ENCODE measurements at regions not wholly inside any gene's neighbourhood (a gene's known extent, or its start where the extent isn't known, plus 50 kb on each side); places are given as distances from the start of the nearest gene placed in this dataset.
A peak's percentile ranks its signal among the peaks of the same experiment; 100 is the strongest.

DNA sequence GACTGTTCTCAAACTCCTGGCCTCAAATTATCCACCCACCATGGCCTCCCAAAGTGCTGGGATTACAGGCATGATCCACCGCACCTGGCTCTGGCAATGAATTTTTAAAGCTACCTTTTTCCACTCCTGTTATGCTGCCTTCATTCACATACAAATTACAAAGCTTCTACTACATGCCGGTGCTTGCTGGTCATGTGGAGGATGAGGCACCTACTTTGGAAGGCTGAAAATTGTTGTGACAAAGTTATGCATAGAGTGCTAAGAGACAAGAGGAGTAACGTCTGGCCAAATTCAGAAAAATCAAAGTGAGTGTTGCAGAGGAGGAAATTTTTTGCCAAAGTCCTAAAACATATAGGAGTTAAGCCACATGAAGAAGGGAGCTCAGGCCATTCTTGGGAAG, 191.7 kb upstream of the PPFIA2 start:
- no peak for DNase-seq

DNA sequence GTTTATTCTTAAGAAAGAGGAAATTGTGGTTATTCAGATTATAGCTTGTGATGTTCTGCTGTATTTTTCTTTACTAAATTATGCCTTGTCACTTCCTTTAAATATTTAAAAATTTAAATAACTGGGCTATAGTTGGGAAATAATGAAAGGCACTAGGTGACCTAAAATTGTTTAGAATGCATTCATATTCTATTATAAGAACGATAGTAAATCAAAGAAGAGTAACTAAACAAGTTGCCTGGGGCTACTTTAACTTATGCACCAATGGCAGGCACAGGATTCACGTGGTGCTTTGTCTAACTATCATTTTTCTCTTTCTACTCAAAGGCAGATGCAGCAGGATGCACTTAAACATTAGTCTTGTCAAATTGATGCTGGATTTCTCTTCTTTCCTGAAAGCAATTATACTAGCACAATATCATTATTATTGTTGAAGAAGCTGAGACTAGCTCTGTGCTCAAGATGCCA, 190.7 kb upstream of the PPFIA2 start:
- DNase-seq: no peak

- no peak for DNase-seq
Observed at GRCh38 chr12:81949416-81949815, 190.3 kb upstream of the PPFIA2 start.

GRCh38 chr12:81944886-81945285, 185.7 kb upstream of the PPFIA2 start:
- DNase-seq: no peak

- no peak for DNase-seq
Observed at GRCh38 chr12:81942594-81942993, 183.4 kb upstream of the PPFIA2 start.

GRCh38 chr12:81930037-81930436, 170.9 kb upstream of the PPFIA2 start:
- DNase-seq: no peak

GRCh38 chr12:81896771-81897170, 137.6 kb upstream of the PPFIA2 start:
- DNase-seq: no peak

- no peak for DNase-seq
Observed at GRCh38 chr12:81888961-81889360, 129.8 kb upstream of the PPFIA2 start.

DNA sequence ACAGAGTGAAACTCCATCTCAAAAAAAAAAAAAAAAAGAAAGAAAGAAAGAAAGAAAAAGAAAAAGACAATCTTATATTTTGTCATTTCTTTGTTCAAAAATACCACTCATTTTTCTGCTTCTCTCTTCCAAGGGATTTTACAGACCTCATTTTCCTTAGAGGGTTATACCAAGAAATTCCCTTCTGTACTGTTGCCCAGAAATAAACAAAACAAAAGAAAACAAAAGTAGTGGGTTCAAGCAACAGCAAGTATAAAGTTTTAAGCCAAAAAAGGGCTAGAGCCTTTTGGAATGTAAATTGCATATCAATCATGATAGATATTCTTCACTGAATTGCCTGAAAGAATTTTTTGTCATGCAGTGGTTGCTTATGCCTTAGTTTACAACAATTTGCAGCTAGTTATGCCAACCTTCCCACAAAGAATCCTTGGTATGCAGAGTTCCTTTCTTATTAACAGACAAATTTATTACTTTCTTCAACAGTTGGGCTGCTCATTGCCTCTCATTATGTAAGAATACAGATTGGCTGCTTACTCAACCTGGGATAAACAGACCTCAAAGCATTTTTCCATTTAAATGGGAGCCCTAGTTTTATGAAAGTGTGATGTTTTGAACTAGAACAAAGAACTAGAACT, 129.1 kb upstream of the PPFIA2 start:
- no peak for DNase-seq

GRCh38 chr12:81874586-81874985, 115.4 kb upstream of the PPFIA2 start:
- DNase-seq: no peak

GRCh38 chr12:81874166-81874565, 115.0 kb upstream of the PPFIA2 start:
- no peak for DNase-seq

DNA sequence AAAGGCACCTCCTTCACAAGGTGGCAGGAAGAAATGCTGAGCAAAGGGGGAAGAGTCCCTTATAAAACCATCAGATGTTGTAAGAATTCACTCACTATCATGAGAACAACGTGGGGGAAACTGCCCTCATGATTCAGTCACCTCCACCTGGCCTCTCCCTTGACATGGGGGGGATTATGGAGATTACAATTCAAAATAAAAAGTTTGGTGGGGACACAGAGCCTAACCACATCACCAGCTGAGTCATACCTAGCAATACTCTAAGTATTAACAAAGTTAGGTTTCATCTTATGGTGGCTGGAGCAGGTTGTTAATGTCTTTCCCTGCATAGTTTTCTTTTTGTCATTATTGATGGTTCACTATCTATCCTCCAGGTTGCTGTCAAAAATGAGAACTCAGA, 113.2 kb upstream of the PPFIA2 start:
- DNase-seq: no peak

DNA sequence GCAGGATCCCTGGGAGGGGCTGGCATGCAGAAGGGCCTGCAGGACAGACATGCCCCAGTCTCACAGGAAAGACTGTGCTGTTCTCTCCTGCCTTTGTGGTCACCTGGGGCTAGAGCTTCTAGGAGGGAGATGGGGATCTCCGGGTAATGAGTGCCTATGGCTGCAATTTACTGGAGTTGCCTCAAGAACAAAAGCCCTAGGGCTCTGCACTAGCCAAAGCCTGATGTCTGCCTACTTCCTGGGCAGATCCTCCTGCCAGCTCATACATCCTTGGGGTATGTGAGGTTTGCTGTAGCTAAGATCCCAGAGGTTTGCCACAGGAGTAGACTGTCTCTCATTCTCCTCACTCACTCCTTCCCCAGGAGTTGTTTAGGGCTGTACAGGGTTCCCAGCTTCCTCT, 106.9 kb upstream of the PPFIA2 start:
- DNase-seq: no peak

- DNase-seq: no peak
Observed at GRCh38 chr12:81863406-81863805, 104.3 kb upstream of the PPFIA2 start.

- DNase-seq: no peak
Observed at GRCh38 chr12:81859521-81859920, 100.4 kb upstream of the PPFIA2 start.

DNA sequence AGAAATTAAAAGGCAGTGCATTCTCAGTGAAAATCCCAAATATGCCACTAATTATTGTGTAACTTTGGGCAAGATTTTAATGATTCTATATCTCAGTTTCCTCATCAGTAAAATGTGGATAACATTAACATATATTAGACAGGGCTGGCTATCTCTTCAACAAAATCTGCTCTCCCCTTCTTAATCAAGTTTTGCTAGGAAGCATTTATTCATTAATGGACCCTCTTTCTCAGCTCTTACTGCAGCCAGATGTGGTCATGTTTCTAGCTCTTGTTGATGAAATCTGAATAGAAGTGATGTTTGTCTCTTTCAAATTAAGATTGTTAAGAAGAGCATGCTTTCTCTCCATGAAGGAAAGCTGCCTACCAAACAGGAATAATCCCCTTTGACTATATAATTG, 84.4 kb upstream of the PPFIA2 start:
- DNase-seq: no peak

- peak; percentile 39 for DNase-seq
Observed at GRCh38 chr12:81835783-81836182, 76.6 kb upstream of the PPFIA2 start.

- no peak for DNase-seq
Observed at GRCh38 chr12:81819991-81820633, 61.0 kb upstream of the PPFIA2 start.

- DNase-seq: no peak
Observed at GRCh38 chr12:81815611-81816010, 56.5 kb upstream of the PPFIA2 start.

- DNase-seq: no peak
Observed at GRCh38 chr12:81811778-81812125, 52.6 kb upstream of the PPFIA2 start.

GRCh38 chr12:81811061-81811777, 52.1 kb upstream of the PPFIA2 start:
- DNase-seq: no peak

- no peak for DNase-seq
Observed at GRCh38 chr12:81809829-81810595, 50.9 kb upstream of the PPFIA2 start.

GRCh38 chr12:81809113-81809777, 50.1 kb upstream of the PPFIA2 start:
- DNase-seq: no peak
